ENCODE measurements at regions not wholly inside any gene's neighbourhood (a gene's known extent, or its start where the extent isn't known, plus 50 kb on each side); places are given as distances from the start of the nearest gene placed in this dataset.

- Histone ChIP-seq H3K27ac (ENCODE audit: low read depth, low read length, poor library complexity, severe bottlenecking) (no peak overlapping the region), H4K20me1 (ENCODE audit: insufficient read depth, low read length) (no peaks in the 10 kb centered on the region), H3F3A (ENCODE audit: insufficient read depth, low read length) (no peaks in the 10 kb centered on the region), H3K9me3 (ENCODE audit: low read length) (no peaks in the 10 kb centered on the region), H3K9ac (ENCODE audit: low read length) (no peak overlapping the region), H3K4me3 (ENCODE audit: low read depth, low read length, poor library complexity, severe bottlenecking) (no peak overlapping the region), H3K9me2 (ENCODE audit: low read depth, low read length) (no peaks in the 10 kb centered on the region), H3K27me3 (ENCODE audit: insufficient read depth, low read length) (peaks cover 5% of the 10 kb centered on the region; the same call in 1 of the 2 replicates), H3K79me2 (ENCODE audit: insufficient read depth, low read length) (no peaks in the 10 kb centered on the region), H2AFZ (ENCODE audit: low read length) (no peak overlapping the region), H3K4me2 (ENCODE audit: low read length) (no peak overlapping the region), H3K4me1 (ENCODE audit: insufficient read depth, low read length, severe bottlenecking) (no peaks in the 10 kb centered on the region), H3K36me3 (ENCODE audit: insufficient read depth, low read length) (no peaks in the 10 kb centered on the region)
- no peak for TF ChIP-seq EZH2 (IDR thresholded peaks at IDR 0.05; ENCODE audit: borderline replicate concordance, low read length)
- TF ChIP-seq CTCF (IDR thresholded peaks at IDR 0.05; ENCODE audit: low read length), result no peak
Measured at GRCh38 chr21:43333298-43334062, 93.5 kb downstream of the SIK1 start.

GRCh38 chr21:43332861-43333297 is 94.1 kb downstream of the SIK1 start:
- Histone ChIP-seq H3K4me3 (ENCODE audit: low read depth, low read length, poor library complexity, severe bottlenecking) (no peak overlapping the region), H3F3A (ENCODE audit: insufficient read depth, low read length) (no peaks in the 10 kb centered on the region), H2AFZ (ENCODE audit: low read length) (no peak overlapping the region), H4K20me1 (ENCODE audit: insufficient read depth, low read length) (no peaks in the 10 kb centered on the region), H3K9me2 (ENCODE audit: low read depth, low read length) (no peaks in the 10 kb centered on the region), H3K27me3 (ENCODE audit: insufficient read depth, low read length) (peaks cover 5% of the 10 kb centered on the region; the same call in 1 of the 2 replicates), H3K79me2 (ENCODE audit: insufficient read depth, low read length) (no peaks in the 10 kb centered on the region), H3K4me2 (ENCODE audit: low read length) (no peak overlapping the region), H3K4me1 (ENCODE audit: insufficient read depth, low read length, severe bottlenecking) (no peaks in the 10 kb centered on the region), H3K9ac (ENCODE audit: low read length) (no peak overlapping the region), H3K27ac (ENCODE audit: low read depth, low read length, poor library complexity, severe bottlenecking) (no peak overlapping the region), H3K9me3 (ENCODE audit: low read length) (no peaks in the 10 kb centered on the region), H3K36me3 (ENCODE audit: insufficient read depth, low read length) (no peaks in the 10 kb centered on the region)
- TF ChIP-seq EZH2 (IDR thresholded peaks at IDR 0.05; ENCODE audit: borderline replicate concordance, low read length) (no peak), CTCF (IDR thresholded peaks at IDR 0.05; ENCODE audit: low read length) (no peak)

GRCh38 chr21:43331962-43332828 is 94.7 kb downstream of the SIK1 start:
- no peak overlapping the region for H3K27ac ChIP-seq (ENCODE audit: low read depth, low read length, poor library complexity, severe bottlenecking)
- no peak overlapping the region for H3K9ac ChIP-seq (ENCODE audit: low read length)
- no peaks in the 10 kb centered on the region for H3K9me3 ChIP-seq (ENCODE audit: low read length)

More at GRCh38 chr21:43331962-43332828, 94.7 kb downstream of the SIK1 start:
- Histone ChIP-seq H3K9me2 (ENCODE audit: low read depth, low read length) (no peaks in the 10 kb centered on the region), H3K4me1 (ENCODE audit: insufficient read depth, low read length, severe bottlenecking) (no peaks in the 10 kb centered on the region), H4K20me1 (ENCODE audit: insufficient read depth, low read length) (no peaks in the 10 kb centered on the region), H3K4me3 (ENCODE audit: low read depth, low read length, poor library complexity, severe bottlenecking) (no peak overlapping the region), H3K4me2 (ENCODE audit: low read length) (no peak overlapping the region), H3K36me3 (ENCODE audit: insufficient read depth, low read length) (no peaks in the 10 kb centered on the region), H3K27me3 (ENCODE audit: insufficient read depth, low read length) (peaks cover 5% of the 10 kb centered on the region; the same call in 1 of the 2 replicates), H3K79me2 (ENCODE audit: insufficient read depth, low read length) (no peaks in the 10 kb centered on the region), H2AFZ (ENCODE audit: low read length) (no peak overlapping the region), H3F3A (ENCODE audit: insufficient read depth, low read length) (no peaks in the 10 kb centered on the region)
- TF ChIP-seq CTCF (IDR thresholded peaks at IDR 0.05; ENCODE audit: low read length), result no peak
- TF ChIP-seq EZH2 (IDR thresholded peaks at IDR 0.05; ENCODE audit: borderline replicate concordance, low read length), result no peak
